Loucy (cell line): ENCODE measurements at regions not wholly inside any gene's neighbourhood (a gene's known extent, or its start where the extent isn't known, plus 50 kb on each side); places are given as distances from the start of the nearest gene placed in this dataset.

Experiments used
- H2AFZ ChIP-seq: fragments of 200-600 bp; sonication (generic); 2 replicates; pipeline ENCODE4 v1.6.0; 2016; ENCODE audit warnings: antibody characterized with exemption, mild to moderate bottlenecking, low read length, moderate library complexity
- H3F3A ChIP-seq: fragments of 200-600 bp; 2 replicates; pipeline ENCODE4 v1.6.0; 2016; ENCODE audit warnings: antibody characterized with exemption, low read depth, mild to moderate bottlenecking
- H3K27me3 ChIP-seq: fragments of 200-600 bp; sonication (generic); 2 replicates; pipeline ENCODE4 v1.6.1; 2014; ENCODE audit warnings: low read length, mild to moderate bottlenecking; ENCODE audit not compliant: insufficient read depth, poor library complexity, severe bottlenecking
- H3K36me3 ChIP-seq: fragments of 200-600 bp; sonication (generic); 2 replicates; pipeline ENCODE4 v1.6.1; 2016; ENCODE audit warnings: low read length; ENCODE audit not compliant: insufficient read depth
- H3K4me1 ChIP-seq: fragments of 200-600 bp; sonication (generic); 2 replicates; pipeline ENCODE4 v1.5.1; 2014; ENCODE audit warnings: low read length, mild to moderate bottlenecking; ENCODE audit not compliant: insufficient read depth, poor library complexity, severe bottlenecking
- H3K4me2 ChIP-seq: fragments of 200-600 bp; sonication (generic); 2 replicates; pipeline ENCODE4 v1.6.0; 2014; ENCODE audit warnings: antibody characterized with exemption, low read length, low read depth, mild to moderate bottlenecking; ENCODE audit not compliant: poor library complexity, severe bottlenecking
- H3K4me3 ChIP-seq: fragments of 200-600 bp; sonication (generic); 2 replicates; pipeline ENCODE4 v1.5.1; 2014; ENCODE audit warnings: low read length, mild to moderate bottlenecking, mixed read lengths; ENCODE audit not compliant: poor library complexity, severe bottlenecking
- H3K79me2 ChIP-seq: fragments of 200-600 bp; sonication (generic); 2 replicates; pipeline ENCODE4 v1.6.1; 2014; ENCODE audit warnings: low read length; ENCODE audit not compliant: insufficient read depth
- H3K9ac ChIP-seq: fragments of 200-600 bp; sonication (generic); 2 replicates; pipeline ENCODE4 v1.6.0; 2014; ENCODE audit warnings: mild to moderate bottlenecking, low read depth, low read length, moderate library complexity; ENCODE audit not compliant: poor library complexity, severe bottlenecking
- H3K9me2 ChIP-seq: fragments of 200-600 bp; sonication (generic); replicated peaks from 2 replicates; pipeline ENCODE4 v1.6.1; 2016; ENCODE audit warnings: low read depth, low read length, mixed read lengths
- H3K9me3 ChIP-seq: fragments of 200-600 bp; sonication (generic); 2 replicates; pipeline ENCODE4 v1.6.1; 2014; ENCODE audit warnings: mild to moderate bottlenecking, antibody characterized with exemption, low read length, low read depth; ENCODE audit not compliant: insufficient read depth
- H4K20me1 ChIP-seq: fragments of 200-600 bp; sonication (generic); 2 replicates; pipeline ENCODE4 v1.6.0; 2014; ENCODE audit warnings: antibody characterized with exemption, low read length, mild to moderate bottlenecking; ENCODE audit not compliant: insufficient read depth, poor library complexity, severe bottlenecking
- CTCF ChIP-seq: fragments of 200-600 bp; sonication (generic); conservative IDR thresholded peaks from 2 replicates; pipeline ENCODE4 v1.5.1; 2014; ENCODE audit warnings: mild to moderate bottlenecking, antibody characterized with exemption, low read length
- EZH2phosphoT487 ChIP-seq: fragments of 200-600 bp; IDR thresholded peaks from 2 replicates; pipeline ENCODE4 v1.6.1; 2018; ENCODE audit warnings: antibody characterized with exemption, mild to moderate bottlenecking, moderate library complexity, borderline replicate concordance

- Histone ChIP-seq H3K9me2 (no peaks in the 10 kb centered on the region), H3K79me2 (no peaks in the 10 kb centered on the region), H3K27me3 (no peaks in the 10 kb centered on the region), H3K36me3 (peaks cover 71% of the 10 kb centered on the region), H3K4me2 (no peak overlapping the region), H3K4me1 (no peaks in the 10 kb centered on the region), H3F3A (no peaks in the 10 kb centered on the region), H2AFZ (no peak overlapping the region), H3K4me3 (no peak overlapping the region), H3K9ac (no peak overlapping the region), H4K20me1 (no peaks in the 10 kb centered on the region), H3K9me3 (peaks cover 3% of the 10 kb centered on the region; the same call in 1 of the 2 replicates)
- no peak for TF ChIP-seq EZH2phosphoT487
- no peak for TF ChIP-seq CTCF
Measured at GRCh38 chr6:144447472-144447871, 162.3 kb downstream of the UTRN start.

- H3K27me3 ChIP-seq = no peaks in the 10 kb centered on the region
- no peak overlapping the region for H3K4me2 ChIP-seq
- no peaks in the 10 kb centered on the region for H3K79me2 ChIP-seq
- H3F3A ChIP-seq = no peaks in the 10 kb centered on the region
- H3K4me3 ChIP-seq = no peak overlapping the region
- peaks cover 67% of the 10 kb centered on the region for H3K36me3 ChIP-seq
- TF ChIP-seq EZH2phosphoT487 = no peak
- H3K9me3 ChIP-seq = no peaks in the 10 kb centered on the region
- no peak overlapping the region for H2AFZ ChIP-seq
- no peaks in the 10 kb centered on the region for H3K4me1 ChIP-seq
- H4K20me1 ChIP-seq = no peaks in the 10 kb centered on the region
- H3K9ac ChIP-seq = no peak overlapping the region
- no peaks in the 10 kb centered on the region for H3K9me2 ChIP-seq
Measured at GRCh38 chr6:144449218-144449617, 164.1 kb downstream of the UTRN start.

GRCh38 chr6:144449911-144450597, 164.9 kb downstream of the UTRN start:
- Histone ChIP-seq H3K79me2 (no peaks in the 10 kb centered on the region), H3K9me2 (no peaks in the 10 kb centered on the region), H3K4me1 (no peaks in the 10 kb centered on the region), H3F3A (no peaks in the 10 kb centered on the region), H3K36me3 (peaks cover 67% of the 10 kb centered on the region), H3K4me3 (no peak overlapping the region), H3K9me3 (no peaks in the 10 kb centered on the region), H4K20me1 (no peaks in the 10 kb centered on the region), H3K4me2 (no peak overlapping the region), H3K27me3 (no peaks in the 10 kb centered on the region), H2AFZ (no peak overlapping the region), H3K9ac (no peak overlapping the region)
- TF ChIP-seq CTCF (no peak), EZH2phosphoT487 (no peak)
